Spleen (tissue), 11 donors: ENCODE measurements at regions not wholly inside any gene's neighbourhood (a gene's known extent, or its start where the extent isn't known, plus 50 kb on each side); places are given as distances from the start of the nearest gene placed in this dataset.

Experiments
- DNase-seq: peaks from one replicate; pipeline ENCODE4 v3.0.0-alpha.2; 2020
- H3K27ac ChIP-seq, 8 donors: fragments of 200-600 bp; sonication (generic) in 7 of 8; 1 replicate in 4 of 8; 2 replicates in 4 of 8; pipeline versions ENCODE4 v1.5.0 to v1.8.0; 2016 to 2021; ENCODE audit warnings: inconsistent platforms in 4 of 8, mild to moderate bottlenecking in 4 of 8, moderate library complexity in 1 of 8
- H3K27me3 ChIP-seq, 7 donors: fragments of 200-600 bp; sonication (generic) in 6 of 7; replicated peaks in 1 of 7; 1 replicate in 4 of 7; 2 replicates in 3 of 7; pipeline versions ENCODE4 v1.5.0 to v1.8.0; 2016 to 2021; ENCODE audit warnings: inconsistent platforms in 3 of 7, mild to moderate bottlenecking in 1 of 7
- H3K36me3 ChIP-seq, 6 donors: fragments of 200-600 bp; sonication (generic) in 5 of 6; 1 replicate in 4 of 6; 2 replicates in 2 of 6; pipeline versions ENCODE4 v1.5.0 to v1.8.0; 2016 to 2021; ENCODE audit warnings: inconsistent platforms in 2 of 6
- H3K4me1 ChIP-seq, 6 donors: fragments of 200-600 bp; sonication (generic) in 5 of 6; 1 replicate in 3 of 6; 2 replicates in 3 of 6; pipeline versions ENCODE4 v1.5.0 to v1.8.0; 2016 to 2021; ENCODE audit warnings: inconsistent platforms in 3 of 6
- H3K4me3 ChIP-seq, 8 donors: fragments of 200-600 bp; sonication (generic) in 7 of 8; 1 replicate in 4 of 8; 2 replicates in 4 of 8; pipeline versions ENCODE4 v1.5.0 to v1.8.0; 2016 to 2021; ENCODE audit warnings: inconsistent platforms in 4 of 8, mild to moderate bottlenecking in 4 of 8, moderate library complexity in 2 of 8
- H3K9me3 ChIP-seq, 8 donors: fragments of 200-600 bp; sonication (generic) in 7 of 8; 1 replicate in 4 of 8; 2 replicates in 4 of 8; pipeline versions ENCODE4 v1.5.0 to v1.8.0; 2016 to 2021; ENCODE audit warnings: inconsistent platforms in 4 of 8
- POLR2A ChIP-seq, 3 donors: fragments of 450-650 bp; IDR thresholded peaks; one replicate each; pipeline ENCODE4 v1.5.1; 2017; ENCODE audit warnings: antibody characterized with exemption in 3 of 3, mild to moderate bottlenecking in 1 of 3
- POLR2AphosphoS5 ChIP-seq, 3 donors: sonication (generic); formaldehyde crosslinking; IDR thresholded peaks; one replicate each; pipeline ENCODE4 v1.5.1; 2017; ENCODE audit warnings: antibody characterized with exemption in 3 of 3
- WGBS, 5 donors: extraction: QIAGEN DNeasy Blood & Tissue Kit in 3 of 5; methylation state at CpG; one replicate each; pipeline versions ENCODE4 v1.1.5 to v1.1.7; 2013 to 2018; 5-methylcytosine and 5-hydroxymethylcytosine counted together
- intact Hi-C: fragments of 100-400 bp; cut with DNase I; formaldehyde crosslinking; loops from one replicate; pipeline ENCODE4 v1.15.0; 2023; ENCODE audit warnings: low total_unique reads
- TF ChIP-seq, protein P1 (sequence below), 11 experiments: fragments of 200-600 bp in 7 of 11; fragments of 450-650 bp in 4 of 11; sonication (generic) in 4 of 11; IDR thresholded peaks in 8 of 11; conservative IDR thresholded peaks in 3 of 11; 1 replicate in 7 of 11; 2 replicates in 4 of 11; pipeline versions ENCODE4 v1.4.0 to v1.8.0; 2016 to 2021; ENCODE audit warnings: antibody characterized with exemption in 11 of 11, inconsistent platforms in 4 of 11, mild to moderate bottlenecking in 1 of 11
- donor health status: healthy with polysubstance abuse.
- donor health status: DM: no; HTN: no; CAD: no; lungs with moderate emphysema.
- donor health status: DM: no; HTN: no; CAD: no.
- donor health status: Bipolar disorder and iron deficiency.
- donor health status: healthy.
- donor health status: DM: no; HTN: no; CAD: no.
- donor health status: DM: yes; HTN: yes; CAD: no.

DNA sequence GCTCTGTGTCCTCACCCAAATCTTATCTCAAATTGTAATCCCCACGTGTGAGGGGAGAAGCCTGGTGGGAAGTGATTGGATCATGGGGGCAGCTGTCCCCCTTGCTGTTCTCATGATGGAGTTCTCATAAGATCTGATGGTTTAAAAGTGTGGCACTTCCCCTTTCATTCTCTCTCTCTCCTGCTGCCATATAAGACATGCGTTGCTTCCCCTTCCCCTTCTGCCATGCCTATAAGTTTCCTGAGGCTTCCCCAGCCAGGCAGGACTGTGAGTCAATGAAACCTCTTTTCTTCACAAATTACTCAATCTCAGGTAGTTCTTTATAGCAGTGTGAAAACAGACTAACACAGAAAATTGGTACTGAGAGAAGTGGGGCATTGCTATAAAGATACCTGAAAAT, 107.7 kb downstream of the DMAC1 start:
- no peaks in the 10 kb centered on the region for H3K27me3 ChIP-seq

DNA sequence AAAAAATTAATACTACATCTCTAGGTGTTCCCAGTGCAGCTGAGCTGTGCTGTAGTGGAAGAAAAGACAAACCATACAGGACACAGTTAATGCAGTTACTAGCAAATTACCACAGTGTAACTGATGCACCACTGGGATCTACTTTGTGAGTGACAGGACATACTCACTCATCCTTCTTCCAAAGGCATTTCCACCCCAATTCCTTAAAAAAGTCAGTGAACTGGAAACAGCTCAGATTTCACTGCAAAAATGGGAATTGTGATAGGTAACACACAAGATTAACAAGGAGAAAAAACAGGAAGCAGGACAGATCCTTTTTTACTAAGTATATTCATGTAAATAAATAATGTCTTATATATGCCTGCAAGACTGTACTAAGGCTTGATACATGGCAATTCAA, 109.6 kb downstream of the DMAC1 start:
- DNase-seq = no peak
- TF ChIP-seq, protein P1, sequence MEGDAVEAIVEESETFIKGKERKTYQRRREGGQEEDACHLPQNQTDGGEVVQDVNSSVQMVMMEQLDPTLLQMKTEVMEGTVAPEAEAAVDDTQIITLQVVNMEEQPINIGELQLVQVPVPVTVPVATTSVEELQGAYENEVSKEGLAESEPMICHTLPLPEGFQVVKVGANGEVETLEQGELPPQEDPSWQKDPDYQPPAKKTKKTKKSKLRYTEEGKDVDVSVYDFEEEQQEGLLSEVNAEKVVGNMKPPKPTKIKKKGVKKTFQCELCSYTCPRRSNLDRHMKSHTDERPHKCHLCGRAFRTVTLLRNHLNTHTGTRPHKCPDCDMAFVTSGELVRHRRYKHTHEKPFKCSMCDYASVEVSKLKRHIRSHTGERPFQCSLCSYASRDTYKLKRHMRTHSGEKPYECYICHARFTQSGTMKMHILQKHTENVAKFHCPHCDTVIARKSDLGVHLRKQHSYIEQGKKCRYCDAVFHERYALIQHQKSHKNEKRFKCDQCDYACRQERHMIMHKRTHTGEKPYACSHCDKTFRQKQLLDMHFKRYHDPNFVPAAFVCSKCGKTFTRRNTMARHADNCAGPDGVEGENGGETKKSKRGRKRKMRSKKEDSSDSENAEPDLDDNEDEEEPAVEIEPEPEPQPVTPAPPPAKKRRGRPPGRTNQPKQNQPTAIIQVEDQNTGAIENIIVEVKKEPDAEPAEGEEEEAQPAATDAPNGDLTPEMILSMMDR (IDR thresholded peaks at IDR 0.05 in 8 of 11, conservative IDR thresholded peaks at IDR 0.05 in 3 of 11) = no peak
- TF ChIP-seq POLR2AphosphoS5 (IDR thresholded peaks at IDR 0.05) (no peak), POLR2A (IDR thresholded peaks at IDR 0.05) (no peak)
- Histone ChIP-seq H3K4me1 (no peaks in the 10 kb centered on the region), H3K36me3 (no peaks in the 10 kb centered on the region), H3K27me3 (peaks cover 0 to 3% (median 0%) of the 10 kb centered on the region in 7 donors), H3K9me3 (no peaks in the 10 kb centered on the region), H3K4me3 (no peak overlapping the region), H3K27ac (no peak overlapping the region)
- intact Hi-C loops = no loop called here

More for the DNA sequence above, 107.7 kb downstream of the DMAC1 start:
- no peaks in the 10 kb centered on the region for H3K9me3 ChIP-seq
- intact Hi-C loops = no loop called here
- no peak overlapping the region for H3K27ac ChIP-seq
- DNase-seq = no peak
- no peaks in the 10 kb centered on the region for H3K36me3 ChIP-seq
- 43 to 61% (median 54%) methylated on average over 2 of the region's 2 CpGs for WGBS, 5 donors
- no peak for TF ChIP-seq POLR2AphosphoS5 (IDR thresholded peaks at IDR 0.05)
- H3K4me1 ChIP-seq = no peaks in the 10 kb centered on the region
- no peak overlapping the region for H3K4me3 ChIP-seq

DNA sequence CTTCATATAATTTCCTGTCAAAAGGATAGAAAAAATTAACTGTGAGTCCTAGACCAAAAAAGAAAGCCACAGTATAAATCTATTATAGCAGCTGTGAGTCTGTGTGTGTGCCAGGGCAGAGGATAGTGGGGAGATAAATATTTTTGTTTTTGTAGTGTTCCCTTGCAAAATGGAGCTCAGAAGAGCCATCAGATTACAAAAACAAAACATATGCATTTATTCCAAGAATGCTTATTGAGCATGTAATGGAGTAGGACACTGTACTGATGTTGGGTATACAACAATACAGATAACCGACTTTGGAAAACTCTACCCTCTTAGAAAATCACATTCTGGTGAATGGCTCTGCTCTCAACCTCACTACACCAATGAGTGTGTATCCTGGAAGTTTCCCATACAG, 111.0 kb downstream of the DMAC1 start:
- TF ChIP-seq POLR2AphosphoS5 (IDR thresholded peaks at IDR 0.05) = no peak
- TF ChIP-seq, protein P1 (IDR thresholded peaks at IDR 0.05 in 8 of 11, conservative IDR thresholded peaks at IDR 0.05 in 3 of 11) = no peak
- no peak for TF ChIP-seq POLR2A (IDR thresholded peaks at IDR 0.05)
- WGBS, 5 donors = 75 to 100% (median 82%) methylated on average over 1 of the region's 1 CpG
- no peak for DNase-seq
- H3K9me3 ChIP-seq = no peaks in the 10 kb centered on the region
- H3K27ac ChIP-seq = no peak overlapping the region
- H3K36me3 ChIP-seq = no peaks in the 10 kb centered on the region
- peaks cover 0 to 3% (median 0%) of the 10 kb centered on the region in 7 donors for H3K27me3 ChIP-seq
- intact Hi-C loops = no loop called here
- H3K4me1 ChIP-seq = no peaks in the 10 kb centered on the region
- no peak overlapping the region for H3K4me3 ChIP-seq

DNA sequence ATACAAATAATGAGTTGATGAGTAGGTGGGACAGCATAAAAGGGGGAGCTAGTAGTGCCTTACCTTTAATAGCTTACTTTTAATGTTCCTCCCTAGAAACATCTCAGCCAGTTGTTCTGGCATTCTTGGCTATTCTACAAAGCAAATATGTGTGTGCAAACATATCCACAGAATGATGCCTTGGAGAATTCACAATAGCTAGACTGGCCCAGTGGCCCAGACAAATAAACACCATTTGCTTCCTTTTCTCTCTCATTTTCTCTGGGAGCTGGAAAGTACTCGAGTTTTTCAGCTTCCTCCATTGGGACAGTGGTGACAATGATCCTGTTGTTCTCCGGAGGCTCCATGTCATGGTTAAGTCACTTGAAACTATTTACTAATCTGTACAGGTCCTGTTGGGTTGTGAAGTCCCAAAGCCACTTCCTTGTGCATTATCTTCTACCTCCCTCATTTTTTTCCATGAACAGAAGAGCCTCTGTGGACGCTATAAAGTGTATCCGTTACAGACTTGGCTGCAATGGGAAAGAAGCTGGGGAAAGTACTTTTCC, 122.9 kb downstream of the DMAC1 start:
- H3K4me3 ChIP-seq = no peak overlapping the region
- intact Hi-C loops = no loop called here
- no peaks in the 10 kb centered on the region for H3K4me1 ChIP-seq
- TF ChIP-seq POLR2AphosphoS5 (IDR thresholded peaks at IDR 0.05) = no peak
- TF ChIP-seq, protein P1 (IDR thresholded peaks at IDR 0.05 in 8 of 11, conservative IDR thresholded peaks at IDR 0.05 in 3 of 11) = no peak
- no peak for TF ChIP-seq POLR2A (IDR thresholded peaks at IDR 0.05)
- no peaks in the 10 kb centered on the region for H3K27me3 ChIP-seq
- DNase-seq = no peak
- H3K27ac ChIP-seq = no peak overlapping the region
- 79 to 92% (median 84%) methylated on average over 4 of the region's 4 CpGs for WGBS, 5 donors
- H3K9me3 ChIP-seq = no peaks in the 10 kb centered on the region
- H3K36me3 ChIP-seq = no peaks in the 10 kb centered on the region

DNA sequence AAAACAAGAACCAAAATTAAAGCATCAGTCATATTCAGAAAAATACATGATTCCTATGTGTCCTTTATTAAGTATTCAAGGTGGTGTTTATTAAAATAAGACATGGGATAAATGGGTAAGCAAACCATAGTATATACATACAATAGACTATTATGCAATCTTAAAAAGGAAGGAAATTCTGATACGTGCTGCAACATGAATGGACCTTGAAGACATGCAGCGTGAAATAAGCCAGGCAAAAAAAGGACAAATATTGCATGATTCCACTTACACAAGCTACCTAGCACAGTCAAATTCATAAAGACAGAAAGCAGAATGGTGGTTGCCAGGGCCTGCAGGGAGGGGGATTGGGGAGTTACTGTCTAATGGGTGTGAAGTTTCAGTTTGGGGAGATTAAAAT, 127.7 kb downstream of the DMAC1 start:
- no peak for DNase-seq
- WGBS, 5 donors = 30 to 72% (median 50%) methylated on average over 2 of the region's 2 CpGs
- TF ChIP-seq POLR2AphosphoS5 (IDR thresholded peaks at IDR 0.05) (no peak), POLR2A (IDR thresholded peaks at IDR 0.05) (no peak)
- TF ChIP-seq, protein P1 (IDR thresholded peaks at IDR 0.05 in 8 of 11, conservative IDR thresholded peaks at IDR 0.05 in 3 of 11) = no peak
- Histone ChIP-seq H3K27ac (no peak overlapping the region), H3K4me1 (no peaks in the 10 kb centered on the region), H3K4me3 (no peak overlapping the region), H3K27me3 (no peaks in the 10 kb centered on the region), H3K36me3 (no peaks in the 10 kb centered on the region), H3K9me3 (no peaks in the 10 kb centered on the region)
- intact Hi-C loops = no loop called here
